Testis (tissue), 2 donors: ENCODE measurements at regions not wholly inside any gene's neighbourhood (a gene's known extent, or its start where the extent isn't known, plus 50 kb on each side); places are given as distances from the start of the nearest gene placed in this dataset.

Experiments used
- POLR2A ChIP-seq: fragments of 450-650 bp; IDR thresholded peaks from one replicate; pipeline ENCODE4 v1.6.1; 2017; ENCODE audit warnings: antibody characterized with exemption, mild to moderate bottlenecking, moderate library complexity
- TF ChIP-seq, protein P1 (sequence below), 3 experiments: fragments of 450-650 bp in 2 of 3; fragments of 200-600 bp in 1 of 3; sonication (generic) in 1 of 3; IDR thresholded peaks; one replicate each; pipeline ENCODE4 v1.5.1; 2016 to 2019; ENCODE audit warnings: antibody characterized with exemption in 3 of 3, mild to moderate bottlenecking in 2 of 3, moderate library complexity in 1 of 3

DNA sequence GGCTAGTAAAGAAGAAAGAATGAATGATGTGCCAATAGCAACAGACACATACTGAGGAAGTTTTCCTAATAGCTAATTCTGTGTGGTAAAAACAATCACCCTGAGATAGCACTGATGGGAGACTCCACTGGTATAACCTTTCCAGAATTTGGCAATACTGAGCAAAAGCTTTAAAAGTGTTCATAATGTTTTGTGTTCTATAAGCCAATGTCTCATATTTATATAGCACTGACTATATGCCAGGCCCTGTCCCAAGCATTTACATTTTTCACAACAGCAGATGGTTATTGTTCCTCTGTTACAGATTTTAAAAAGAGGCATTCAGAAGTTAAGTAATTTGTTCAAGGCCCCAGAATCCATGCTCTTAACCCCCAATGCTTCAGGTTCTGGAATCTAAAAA, 108.0 kb upstream of the DST start:
- TF ChIP-seq, protein P1, sequence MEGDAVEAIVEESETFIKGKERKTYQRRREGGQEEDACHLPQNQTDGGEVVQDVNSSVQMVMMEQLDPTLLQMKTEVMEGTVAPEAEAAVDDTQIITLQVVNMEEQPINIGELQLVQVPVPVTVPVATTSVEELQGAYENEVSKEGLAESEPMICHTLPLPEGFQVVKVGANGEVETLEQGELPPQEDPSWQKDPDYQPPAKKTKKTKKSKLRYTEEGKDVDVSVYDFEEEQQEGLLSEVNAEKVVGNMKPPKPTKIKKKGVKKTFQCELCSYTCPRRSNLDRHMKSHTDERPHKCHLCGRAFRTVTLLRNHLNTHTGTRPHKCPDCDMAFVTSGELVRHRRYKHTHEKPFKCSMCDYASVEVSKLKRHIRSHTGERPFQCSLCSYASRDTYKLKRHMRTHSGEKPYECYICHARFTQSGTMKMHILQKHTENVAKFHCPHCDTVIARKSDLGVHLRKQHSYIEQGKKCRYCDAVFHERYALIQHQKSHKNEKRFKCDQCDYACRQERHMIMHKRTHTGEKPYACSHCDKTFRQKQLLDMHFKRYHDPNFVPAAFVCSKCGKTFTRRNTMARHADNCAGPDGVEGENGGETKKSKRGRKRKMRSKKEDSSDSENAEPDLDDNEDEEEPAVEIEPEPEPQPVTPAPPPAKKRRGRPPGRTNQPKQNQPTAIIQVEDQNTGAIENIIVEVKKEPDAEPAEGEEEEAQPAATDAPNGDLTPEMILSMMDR (IDR thresholded peaks at IDR 0.05): no peak
- no peak for TF ChIP-seq POLR2A
